ENCODE measurements at regions not wholly inside any gene's neighbourhood (a gene's known extent, or its start where the extent isn't known, plus 50 kb on each side); places are given as distances from the start of the nearest gene placed in this dataset.

DNA sequence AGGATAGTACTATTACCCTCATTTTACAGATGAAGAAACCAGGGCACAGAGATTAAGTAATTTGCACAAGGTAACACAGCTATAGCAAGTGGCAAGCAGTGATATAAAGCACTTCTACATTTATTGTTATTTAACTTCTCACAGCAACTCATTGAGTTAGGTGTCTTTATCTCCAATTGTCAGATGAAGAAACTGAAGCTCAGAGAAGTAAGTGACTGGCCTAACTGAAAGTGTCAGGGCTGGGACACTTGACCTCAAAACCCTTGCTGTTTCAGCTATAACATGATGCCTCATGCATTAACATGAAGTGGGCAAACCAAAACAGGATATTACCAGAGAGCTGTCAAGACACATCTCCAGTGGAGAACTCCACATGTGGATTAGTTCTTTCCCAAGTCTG, 65.8 kb upstream of the LEKR1 start:
- no peaks in the 10 kb centered on the region for H3K9me3 Mint-ChIP-seq
- no peak overlapping the region for H3K4me2 ChIP-seq
- TF ChIP-seq EZH2phosphoT487 (IDR thresholded peaks at IDR 0.05; ENCODE audit: unreplicated experiment) (no peak), JUNB (IDR thresholded peaks at IDR 0.05; ENCODE audit: unreplicated experiment) (no peak)
- TF ChIP-seq, protein P1, sequence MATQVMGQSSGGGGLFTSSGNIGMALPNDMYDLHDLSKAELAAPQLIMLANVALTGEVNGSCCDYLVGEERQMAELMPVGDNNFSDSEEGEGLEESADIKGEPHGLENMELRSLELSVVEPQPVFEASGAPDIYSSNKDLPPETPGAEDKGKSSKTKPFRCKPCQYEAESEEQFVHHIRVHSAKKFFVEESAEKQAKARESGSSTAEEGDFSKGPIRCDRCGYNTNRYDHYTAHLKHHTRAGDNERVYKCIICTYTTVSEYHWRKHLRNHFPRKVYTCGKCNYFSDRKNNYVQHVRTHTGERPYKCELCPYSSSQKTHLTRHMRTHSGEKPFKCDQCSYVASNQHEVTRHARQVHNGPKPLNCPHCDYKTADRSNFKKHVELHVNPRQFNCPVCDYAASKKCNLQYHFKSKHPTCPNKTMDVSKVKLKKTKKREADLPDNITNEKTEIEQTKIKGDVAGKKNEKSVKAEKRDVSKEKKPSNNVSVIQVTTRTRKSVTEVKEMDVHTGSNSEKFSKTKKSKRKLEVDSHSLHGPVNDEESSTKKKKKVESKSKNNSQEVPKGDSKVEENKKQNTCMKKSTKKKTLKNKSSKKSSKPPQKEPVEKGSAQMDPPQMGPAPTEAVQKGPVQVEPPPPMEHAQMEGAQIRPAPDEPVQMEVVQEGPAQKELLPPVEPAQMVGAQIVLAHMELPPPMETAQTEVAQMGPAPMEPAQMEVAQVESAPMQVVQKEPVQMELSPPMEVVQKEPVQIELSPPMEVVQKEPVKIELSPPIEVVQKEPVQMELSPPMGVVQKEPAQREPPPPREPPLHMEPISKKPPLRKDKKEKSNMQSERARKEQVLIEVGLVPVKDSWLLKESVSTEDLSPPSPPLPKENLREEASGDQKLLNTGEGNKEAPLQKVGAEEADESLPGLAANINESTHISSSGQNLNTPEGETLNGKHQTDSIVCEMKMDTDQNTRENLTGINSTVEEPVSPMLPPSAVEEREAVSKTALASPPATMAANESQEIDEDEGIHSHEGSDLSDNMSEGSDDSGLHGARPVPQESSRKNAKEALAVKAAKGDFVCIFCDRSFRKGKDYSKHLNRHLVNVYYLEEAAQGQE (IDR thresholded peaks at IDR 0.05; ENCODE audit: unreplicated experiment): no peak
- no peak for ATAC-seq
- no peaks in the 10 kb centered on the region for H4K20me1 ChIP-seq (replicated peaks; ENCODE audit: insufficient read depth)
- no peak overlapping the region for H3K27ac ChIP-seq (ENCODE audit: low read depth)
- H3K27me3 Mint-ChIP-seq (ENCODE audit: insufficient read depth, low read depth, poor library complexity): no peaks in the 10 kb centered on the region
- H3K36me3 ChIP-seq (ENCODE audit: insufficient read depth): no peaks in the 10 kb centered on the region
- no peak overlapping the region for H2AFZ ChIP-seq
- H3K36me3 Mint-ChIP-seq (ENCODE audit: low read depth): no peaks in the 10 kb centered on the region
- H3K4me1 ChIP-seq (ENCODE audit: insufficient read depth): no peaks in the 10 kb centered on the region
- no peaks in the 10 kb centered on the region for H3F3A ChIP-seq (replicated peaks; ENCODE audit: low read depth)
- peaks cover 9% of the 10 kb centered on the region; the same call in 2 of the 3 replicates for H3K4me1 Mint-ChIP-seq
- no peak overlapping the region for H3K4me3 ChIP-seq
- no peaks in the 10 kb centered on the region for H3K27me3 ChIP-seq (ENCODE audit: insufficient read depth)
- H3K27ac Mint-ChIP-seq: no peak overlapping the region
- no peak overlapping the region for H3K4me3 Mint-ChIP-seq
- no peak for DNase-seq (ENCODE audit: low spot score)
- H3K9me2 ChIP-seq (ENCODE audit: insufficient read depth): no peaks in the 10 kb centered on the region
- no peaks in the 10 kb centered on the region for H3K79me2 ChIP-seq (replicated peaks; ENCODE audit: insufficient read depth)

DNA sequence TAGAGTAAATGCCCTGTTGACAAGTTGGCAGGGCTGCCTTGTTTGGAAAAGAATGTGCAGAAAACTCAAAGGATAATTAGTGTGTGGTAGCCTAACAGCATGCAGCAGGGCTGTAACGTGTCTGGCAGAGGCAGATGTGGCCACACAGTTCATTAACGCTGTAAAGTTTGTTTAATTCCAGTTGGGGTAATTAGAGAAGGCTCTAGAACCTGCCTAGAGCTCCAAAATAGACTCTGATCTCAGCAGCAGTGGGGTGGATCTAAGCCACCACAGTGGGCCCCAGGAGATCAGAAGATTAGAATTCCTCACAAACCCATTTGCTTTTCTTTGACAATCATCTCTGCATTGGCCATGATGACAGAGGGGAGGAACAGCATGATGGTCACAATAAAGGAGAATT, 65.1 kb upstream of the LEKR1 start:
- peak; percentile 28; the same call in 2 of the 3 replicates for ATAC-seq
- Histone ChIP-seq H3K36me3 (ENCODE audit: insufficient read depth) (no peaks in the 10 kb centered on the region), H3K9me2 (ENCODE audit: insufficient read depth) (no peaks in the 10 kb centered on the region), H3K27me3 (ENCODE audit: insufficient read depth) (no peaks in the 10 kb centered on the region), H3K4me3 (no peak overlapping the region), H3K79me2 (replicated peaks; ENCODE audit: insufficient read depth) (no peaks in the 10 kb centered on the region), H2AFZ (no peak overlapping the region), H3F3A (replicated peaks; ENCODE audit: low read depth) (no peaks in the 10 kb centered on the region), H3K27ac (ENCODE audit: low read depth) (no peak overlapping the region), H3K4me2 (no peak overlapping the region), H4K20me1 (replicated peaks; ENCODE audit: insufficient read depth) (no peaks in the 10 kb centered on the region), H3K4me1 (ENCODE audit: insufficient read depth) (no peaks in the 10 kb centered on the region)
- Mint-ChIP-seq H3K27me3 (ENCODE audit: insufficient read depth, low read depth, poor library complexity) (no peaks in the 10 kb centered on the region), H3K27ac (no peak overlapping the region), H3K9me3 (no peaks in the 10 kb centered on the region), H3K36me3 (ENCODE audit: low read depth) (no peaks in the 10 kb centered on the region), H3K4me3 (no peak overlapping the region), H3K4me1 (peaks cover 9% of the 10 kb centered on the region; the same call in 2 of the 3 replicates)
- no peak for DNase-seq (ENCODE audit: low spot score)
- TF ChIP-seq, protein P2, sequence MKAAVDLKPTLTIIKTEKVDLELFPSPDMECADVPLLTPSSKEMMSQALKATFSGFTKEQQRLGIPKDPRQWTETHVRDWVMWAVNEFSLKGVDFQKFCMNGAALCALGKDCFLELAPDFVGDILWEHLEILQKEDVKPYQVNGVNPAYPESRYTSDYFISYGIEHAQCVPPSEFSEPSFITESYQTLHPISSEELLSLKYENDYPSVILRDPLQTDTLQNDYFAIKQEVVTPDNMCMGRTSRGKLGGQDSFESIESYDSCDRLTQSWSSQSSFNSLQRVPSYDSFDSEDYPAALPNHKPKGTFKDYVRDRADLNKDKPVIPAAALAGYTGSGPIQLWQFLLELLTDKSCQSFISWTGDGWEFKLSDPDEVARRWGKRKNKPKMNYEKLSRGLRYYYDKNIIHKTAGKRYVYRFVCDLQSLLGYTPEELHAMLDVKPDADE (IDR thresholded peaks at IDR 0.05): no peak
- TF ChIP-seq ZNF114 (CRISPR knock-in tag; IDR thresholded peaks at IDR 0.05) (no peak), POLR2AphosphoS5 (IDR thresholded peaks at IDR 0.05; ENCODE audit: low read depth) (no peak), JUNB (IDR thresholded peaks at IDR 0.05; ENCODE audit: unreplicated experiment) (no peak), CREB1 (CRISPR knock-in tag; IDR thresholded peaks at IDR 0.05; ENCODE audit: low read depth) (no peak), ZNF331 (CRISPR knock-in tag; IDR thresholded peaks at IDR 0.05; ENCODE audit: low read depth) (no peak), NANOG (IDR thresholded peaks at IDR 0.05; ENCODE audit: borderline replicate concordance) (no peak), STAT1 (IDR thresholded peaks at IDR 0.05; ENCODE audit: unreplicated experiment) (no peak), EZH2phosphoT487 (IDR thresholded peaks at IDR 0.05; ENCODE audit: unreplicated experiment) (no peak), EZH2 (IDR thresholded peaks at IDR 0.05; ENCODE audit: low read depth, unreplicated experiment) (no peak)
- TF ChIP-seq, protein P1 (IDR thresholded peaks at IDR 0.05; ENCODE audit: unreplicated experiment): no peak
- TF ChIP-seq, protein P3, sequence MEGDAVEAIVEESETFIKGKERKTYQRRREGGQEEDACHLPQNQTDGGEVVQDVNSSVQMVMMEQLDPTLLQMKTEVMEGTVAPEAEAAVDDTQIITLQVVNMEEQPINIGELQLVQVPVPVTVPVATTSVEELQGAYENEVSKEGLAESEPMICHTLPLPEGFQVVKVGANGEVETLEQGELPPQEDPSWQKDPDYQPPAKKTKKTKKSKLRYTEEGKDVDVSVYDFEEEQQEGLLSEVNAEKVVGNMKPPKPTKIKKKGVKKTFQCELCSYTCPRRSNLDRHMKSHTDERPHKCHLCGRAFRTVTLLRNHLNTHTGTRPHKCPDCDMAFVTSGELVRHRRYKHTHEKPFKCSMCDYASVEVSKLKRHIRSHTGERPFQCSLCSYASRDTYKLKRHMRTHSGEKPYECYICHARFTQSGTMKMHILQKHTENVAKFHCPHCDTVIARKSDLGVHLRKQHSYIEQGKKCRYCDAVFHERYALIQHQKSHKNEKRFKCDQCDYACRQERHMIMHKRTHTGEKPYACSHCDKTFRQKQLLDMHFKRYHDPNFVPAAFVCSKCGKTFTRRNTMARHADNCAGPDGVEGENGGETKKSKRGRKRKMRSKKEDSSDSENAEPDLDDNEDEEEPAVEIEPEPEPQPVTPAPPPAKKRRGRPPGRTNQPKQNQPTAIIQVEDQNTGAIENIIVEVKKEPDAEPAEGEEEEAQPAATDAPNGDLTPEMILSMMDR (conservative IDR thresholded peaks at IDR 0.05; ENCODE audit: low read depth in 2 of 2): no peak

Data from GM23338 (cell line).